Gastrocnemius medialis (tissue), 4 donors: ENCODE measurements at regions not wholly inside any gene's neighbourhood (a gene's known extent, or its start where the extent isn't known, plus 50 kb on each side); places are given as distances from the start of the nearest gene placed in this dataset.

Experiments
- ATAC-seq, 2 donors: fragments of 150-250 bp; one replicate each; pipeline ENCODE4 v1.9.1; 2016
- DNase-seq, 2 donors: peaks; one replicate each; pipeline ENCODE4 v3.0.0-alpha.2; 2019
- H3K27ac ChIP-seq, 4 donors: fragments of 200-600 bp; sonication (generic); 1 replicate in 1 of 4; 2 replicates in 3 of 4; pipeline ENCODE4 v1.5.1; 2016 to 2018; ENCODE audit warnings: mild to moderate bottlenecking in 2 of 4, moderate library complexity in 1 of 4
- H3K27me3 ChIP-seq, 3 donors: fragments of 200-600 bp; sonication (generic) in 2 of 3; 1 replicate in 1 of 3; 2 replicates in 2 of 3; pipeline versions ENCODE4 v1.5.1 to v1.6.0; 2016 to 2019; ENCODE audit warnings: mild to moderate bottlenecking in 1 of 3, moderate library complexity in 1 of 3
- H3K36me3 ChIP-seq, 2 donors: fragments of 200-600 bp; sonication (generic) in 1 of 2; one replicate each; pipeline ENCODE4 v1.5.1; 2017 to 2018
- H3K4me1 ChIP-seq, 2 donors: fragments of 200-600 bp; sonication (generic) in 1 of 2; one replicate each; pipeline ENCODE4 v1.5.1; 2016 to 2017; ENCODE audit warnings: mild to moderate bottlenecking in 2 of 2
- H3K4me3 ChIP-seq, 4 donors: fragments of 200-600 bp; sonication (generic) in 3 of 4; 1 replicate in 1 of 4; 2 replicates in 3 of 4; pipeline ENCODE4 v1.5.1; 2016 to 2019; ENCODE audit warnings: mild to moderate bottlenecking in 2 of 4
- H3K9me3 ChIP-seq, 3 donors: fragments of 200-600 bp; sonication (generic) in 2 of 3; 1 replicate in 1 of 3; 2 replicates in 2 of 3; pipeline ENCODE4 v1.5.1; 2016 to 2019
- POLR2A ChIP-seq, 2 donors: fragments of 450-650 bp; IDR thresholded peaks; one replicate each; pipeline ENCODE4 v1.6.1; 2017; ENCODE audit warnings: antibody characterized with exemption in 2 of 2, mild to moderate bottlenecking in 2 of 2, moderate library complexity in 2 of 2
- in situ Hi-C, 4 donors: fragments of 200-750 bp; cut with MboI; loops; one replicate each; pipeline versions ENCODE4 v1.15.0 to v1.8.0; 2017; ENCODE audit warnings: low sequenced_read_pairs in 4 of 4
- intact Hi-C: fragments of 100-400 bp; cut with DNase I; formaldehyde crosslinking; loops from one replicate; pipeline ENCODE4 v1.15.1; 2023; ENCODE audit warnings: low total_unique reads
- TF ChIP-seq, protein P1 (sequence below), 5 experiments: fragments of 450-650 bp in 3 of 5; fragments of 200-600 bp in 2 of 5; sonication (generic) in 2 of 5; IDR thresholded peaks in 4 of 5; conservative IDR thresholded peaks in 1 of 5; 1 replicate in 4 of 5; 2 replicates in 1 of 5; pipeline ENCODE4 v1.5.1; 2016 to 2019; ENCODE audit warnings: antibody characterized with exemption in 5 of 5, mild to moderate bottlenecking in 3 of 5, moderate library complexity in 3 of 5

GRCh38 chr13:34583181-34583580, 358.9 kb upstream of the NBEA start:
- no peak overlapping the region for H3K4me3 ChIP-seq

DNA sequence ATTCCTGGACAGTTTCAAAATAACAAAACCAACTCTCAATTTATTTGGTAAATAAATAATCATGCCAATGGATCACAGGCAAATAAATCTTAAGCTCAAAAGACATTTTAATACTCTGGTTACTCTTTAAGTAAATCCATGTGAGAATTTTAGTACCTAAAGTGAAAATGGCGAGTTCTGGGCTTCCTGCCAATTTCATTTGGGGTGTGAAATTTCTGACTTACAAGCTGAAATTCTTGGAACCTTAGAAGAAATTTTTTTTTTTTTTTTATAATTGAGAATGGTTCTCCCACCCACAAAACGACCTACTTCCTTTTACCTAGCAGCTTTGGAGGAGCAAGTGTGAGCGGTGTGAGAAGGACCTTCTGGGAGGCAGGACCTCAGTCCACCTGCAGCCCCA, 354.5 kb upstream of the NBEA start:
- DNase-seq (no peak), ATAC-seq (no peak)
- TF ChIP-seq, protein P1, sequence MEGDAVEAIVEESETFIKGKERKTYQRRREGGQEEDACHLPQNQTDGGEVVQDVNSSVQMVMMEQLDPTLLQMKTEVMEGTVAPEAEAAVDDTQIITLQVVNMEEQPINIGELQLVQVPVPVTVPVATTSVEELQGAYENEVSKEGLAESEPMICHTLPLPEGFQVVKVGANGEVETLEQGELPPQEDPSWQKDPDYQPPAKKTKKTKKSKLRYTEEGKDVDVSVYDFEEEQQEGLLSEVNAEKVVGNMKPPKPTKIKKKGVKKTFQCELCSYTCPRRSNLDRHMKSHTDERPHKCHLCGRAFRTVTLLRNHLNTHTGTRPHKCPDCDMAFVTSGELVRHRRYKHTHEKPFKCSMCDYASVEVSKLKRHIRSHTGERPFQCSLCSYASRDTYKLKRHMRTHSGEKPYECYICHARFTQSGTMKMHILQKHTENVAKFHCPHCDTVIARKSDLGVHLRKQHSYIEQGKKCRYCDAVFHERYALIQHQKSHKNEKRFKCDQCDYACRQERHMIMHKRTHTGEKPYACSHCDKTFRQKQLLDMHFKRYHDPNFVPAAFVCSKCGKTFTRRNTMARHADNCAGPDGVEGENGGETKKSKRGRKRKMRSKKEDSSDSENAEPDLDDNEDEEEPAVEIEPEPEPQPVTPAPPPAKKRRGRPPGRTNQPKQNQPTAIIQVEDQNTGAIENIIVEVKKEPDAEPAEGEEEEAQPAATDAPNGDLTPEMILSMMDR (IDR thresholded peaks at IDR 0.05 in 4 of 5, conservative IDR thresholded peaks at IDR 0.05 in 1 of 5), result no peak
- no peak overlapping the region for H3K27ac ChIP-seq
- in situ Hi-C loops, result no loop called here
- H3K4me3 ChIP-seq, result no peak overlapping the region
- no peaks in the 10 kb centered on the region for H3K9me3 ChIP-seq
- H3K4me1 ChIP-seq, result peaks cover 5 to 12% of the 10 kb centered on the region in 2 donors
- H3K36me3 ChIP-seq, result no peaks in the 10 kb centered on the region
- no peaks in the 10 kb centered on the region for H3K27me3 ChIP-seq
- intact Hi-C loops, result no loop called here

More at GRCh38 chr13:34583181-34583580, 358.9 kb upstream of the NBEA start:
- intact Hi-C loops, result no loop called here
- ATAC-seq (no peak), DNase-seq (no peak)
- Histone ChIP-seq H3K36me3 (no peaks in the 10 kb centered on the region), H3K9me3 (no peaks in the 10 kb centered on the region), H3K4me1 (no peaks in the 10 kb centered on the region), H3K27me3 (no peaks in the 10 kb centered on the region), H3K27ac (no peak overlapping the region)
- in situ Hi-C loops, result no loop called here
- TF ChIP-seq POLR2A (IDR thresholded peaks at IDR 0.05), result no peak
- TF ChIP-seq, protein P1 (IDR thresholded peaks at IDR 0.05 in 4 of 5, conservative IDR thresholded peaks at IDR 0.05 in 1 of 5), result no peak

DNA sequence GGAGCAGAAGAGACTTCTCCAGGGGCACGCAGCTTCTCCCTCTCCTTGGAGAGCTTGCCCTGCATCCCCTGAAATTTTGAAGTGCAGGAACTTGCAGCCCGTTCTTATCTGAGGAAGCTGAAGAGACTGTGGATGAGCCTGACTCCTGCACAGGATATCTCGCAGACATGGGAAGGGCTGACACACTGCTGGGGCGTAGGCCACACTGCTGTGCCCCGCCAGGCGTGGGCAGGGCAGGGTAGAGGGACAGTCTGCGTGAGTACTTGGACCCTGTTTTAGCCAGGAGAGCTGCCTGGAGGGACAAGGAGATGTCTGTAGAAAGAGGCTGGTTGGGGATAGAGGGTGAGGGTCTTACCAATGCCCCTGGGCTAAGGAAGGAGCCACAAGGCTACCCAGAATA, 353.7 kb upstream of the NBEA start:
- H3K9me3 ChIP-seq, result no peaks in the 10 kb centered on the region
- intact Hi-C loops, result no loop called here
- H3K27me3 ChIP-seq, result no peaks in the 10 kb centered on the region
- H3K36me3 ChIP-seq, result no peaks in the 10 kb centered on the region
- in situ Hi-C loops, result no loop called here
- H3K27ac ChIP-seq, result no peak overlapping the region
- DNase-seq, result no peak
- H3K4me3 ChIP-seq, result no peak overlapping the region
- H3K4me1 ChIP-seq, result peaks cover 5 to 15% of the 10 kb centered on the region in 2 donors
- ATAC-seq, result no peak
- no peak for TF ChIP-seq POLR2A (IDR thresholded peaks at IDR 0.05)
- TF ChIP-seq, protein P1 (IDR thresholded peaks at IDR 0.05 in 4 of 5, conservative IDR thresholded peaks at IDR 0.05 in 1 of 5), result no peak

DNA sequence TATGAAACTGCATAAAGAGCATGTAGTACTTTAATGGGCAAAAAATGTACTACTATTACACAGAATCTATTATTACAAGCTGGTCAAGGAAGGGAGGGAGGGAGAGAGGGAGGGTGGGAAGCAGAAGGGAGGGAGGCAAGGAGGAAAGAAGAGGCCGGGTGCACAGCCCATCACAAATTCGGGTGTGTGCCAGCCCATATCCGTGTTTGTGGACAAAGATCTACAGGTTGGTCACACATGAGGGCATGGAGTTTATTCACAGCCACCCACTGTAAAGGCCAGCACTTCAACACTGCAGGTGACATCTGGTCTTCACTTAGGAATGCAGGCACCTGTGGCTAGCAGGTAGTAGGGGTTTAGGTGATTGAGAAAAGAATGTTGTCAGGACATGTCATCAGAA, 352.5 kb upstream of the NBEA start:
- Histone ChIP-seq H3K36me3 (no peaks in the 10 kb centered on the region), H3K4me1 (peaks cover 5 to 15% of the 10 kb centered on the region in 2 donors), H3K27ac (no peak overlapping the region), H3K9me3 (no peaks in the 10 kb centered on the region), H3K4me3 (no peak overlapping the region), H3K27me3 (no peaks in the 10 kb centered on the region)
- DNase-seq, result no peak
- in situ Hi-C loops (no loop called here), intact Hi-C loops (no loop called here)
- TF ChIP-seq, protein P1 (IDR thresholded peaks at IDR 0.05 in 4 of 5, conservative IDR thresholded peaks at IDR 0.05 in 1 of 5), result no peak
- TF ChIP-seq POLR2A (IDR thresholded peaks at IDR 0.05), result no peak
- ATAC-seq, result no peak

- in situ Hi-C loops, result no loop called here
- Histone ChIP-seq H3K36me3 (no peaks in the 10 kb centered on the region), H3K27me3 (no peaks in the 10 kb centered on the region), H3K4me1 (peaks cover 5 to 15% of the 10 kb centered on the region in 2 donors), H3K4me3 (no peak overlapping the region), H3K27ac (no peak overlapping the region), H3K9me3 (no peaks in the 10 kb centered on the region)
- ATAC-seq (no peak), DNase-seq (no peak)
- TF ChIP-seq, protein P1 (IDR thresholded peaks at IDR 0.05 in 4 of 5, conservative IDR thresholded peaks at IDR 0.05 in 1 of 5), result no peak
- no peak for TF ChIP-seq POLR2A (IDR thresholded peaks at IDR 0.05)
- intact Hi-C loops, result no loop called here
These were observed 350.9 kb upstream of the NBEA start for GRCh38 chr13:34591129-34591528.
